GM18861 (cell line): ENCODE measurements at regions not wholly inside any gene's neighbourhood (a gene's known extent, or its start where the extent isn't known, plus 50 kb on each side); places are given as distances from the start of the nearest gene placed in this dataset.

ENCODE experiments used
- ATAC-seq: cut with Tn5 transposase; IDR thresholded peaks from one replicate; pipeline ENCODE4 v1.9.1; 2021; ENCODE audit not compliant: unreplicated experiment

GRCh38 chr10:29105516-29106215 is 183.2 kb upstream of the LYZL1 start:
- no peak for ATAC-seq

GRCh38 chr10:29106287-29106686 is 182.6 kb upstream of the LYZL1 start:
- no peak for ATAC-seq

- no peak for ATAC-seq
Measured at GRCh38 chr10:29107866-29108498, 180.9 kb upstream of the LYZL1 start.

- no peak for ATAC-seq
Measured at GRCh38 chr10:29109707-29110571, 178.9 kb upstream of the LYZL1 start.

GRCh38 chr10:29112827-29113615 is 175.8 kb upstream of the LYZL1 start:
- ATAC-seq: no peak

- ATAC-seq: no peak
Measured at GRCh38 chr10:29113616-29113945, 175.3 kb upstream of the LYZL1 start.

- ATAC-seq: no peak
Measured at GRCh38 chr10:29114141-29114540, 174.7 kb upstream of the LYZL1 start.

- ATAC-seq: no peak
Measured at GRCh38 chr10:29117781-29118180, 171.1 kb upstream of the LYZL1 start.

- ATAC-seq: no peak
Measured at GRCh38 chr10:29119374-29119773, 169.5 kb upstream of the LYZL1 start.

- ATAC-seq: no peak
Measured at GRCh38 chr10:29120216-29120615, 168.7 kb upstream of the LYZL1 start.

GRCh38 chr10:29124864-29125263 is 164.0 kb upstream of the LYZL1 start:
- no peak for ATAC-seq

GRCh38 chr10:29127037-29127700 is 161.7 kb upstream of the LYZL1 start:
- ATAC-seq: no peak

GRCh38 chr10:29127731-29128130 is 161.1 kb upstream of the LYZL1 start:
- ATAC-seq: no peak

- ATAC-seq: no peak
Measured at GRCh38 chr10:29130190-29130673, 158.6 kb upstream of the LYZL1 start.

GRCh38 chr10:29131952-29132547 is 156.8 kb upstream of the LYZL1 start:
- ATAC-seq: no peak

- ATAC-seq: no peak
Measured at GRCh38 chr10:29132551-29133111, 156.2 kb upstream of the LYZL1 start.

GRCh38 chr10:29135337-29135736 is 153.5 kb upstream of the LYZL1 start:
- no peak for ATAC-seq

- ATAC-seq: no peak
Measured at GRCh38 chr10:29136411-29136810, 152.5 kb upstream of the LYZL1 start.

- ATAC-seq: no peak
Measured at GRCh38 chr10:29140151-29140550, 148.7 kb upstream of the LYZL1 start.

- ATAC-seq: no peak
Measured at GRCh38 chr10:29140991-29141390, 147.9 kb upstream of the LYZL1 start.
